Cardiac fibroblast (primary cell): ENCODE measurements at regions not wholly inside any gene's neighbourhood (a gene's known extent, or its start where the extent isn't known, plus 50 kb on each side); places are given as distances from the start of the nearest gene placed in this dataset.

Experiments used
- DNase-seq, 2 donors: peaks; one replicate each; pipeline versions ENCODE4 v3.0.0 to v3.0.0-alpha.2; 2010; ENCODE audit warnings: low read depth in 2 of 2
- H3K4me3 ChIP-seq, 2 donors: replicated peaks in 1 of 2; 1 replicate in 1 of 2; 2 replicates in 1 of 2; pipeline ENCODE4 v1.5.1; 2011; ENCODE audit warnings: low read depth in 2 of 2, low read length in 2 of 2, mild to moderate bottlenecking in 2 of 2, moderate library complexity in 1 of 2
- CTCF ChIP-seq: IDR thresholded peaks from one replicate; pipeline ENCODE4 v1.5.1; 2011; ENCODE audit warnings: low read depth, mild to moderate bottlenecking, low read length, inconsistent platforms

GRCh38 chr19:31074199-31075125, 274.8 kb downstream of the TSHZ3 start:
- no peak for TF ChIP-seq CTCF
- no peak for DNase-seq
- no peak overlapping the region for H3K4me3 ChIP-seq

DNA sequence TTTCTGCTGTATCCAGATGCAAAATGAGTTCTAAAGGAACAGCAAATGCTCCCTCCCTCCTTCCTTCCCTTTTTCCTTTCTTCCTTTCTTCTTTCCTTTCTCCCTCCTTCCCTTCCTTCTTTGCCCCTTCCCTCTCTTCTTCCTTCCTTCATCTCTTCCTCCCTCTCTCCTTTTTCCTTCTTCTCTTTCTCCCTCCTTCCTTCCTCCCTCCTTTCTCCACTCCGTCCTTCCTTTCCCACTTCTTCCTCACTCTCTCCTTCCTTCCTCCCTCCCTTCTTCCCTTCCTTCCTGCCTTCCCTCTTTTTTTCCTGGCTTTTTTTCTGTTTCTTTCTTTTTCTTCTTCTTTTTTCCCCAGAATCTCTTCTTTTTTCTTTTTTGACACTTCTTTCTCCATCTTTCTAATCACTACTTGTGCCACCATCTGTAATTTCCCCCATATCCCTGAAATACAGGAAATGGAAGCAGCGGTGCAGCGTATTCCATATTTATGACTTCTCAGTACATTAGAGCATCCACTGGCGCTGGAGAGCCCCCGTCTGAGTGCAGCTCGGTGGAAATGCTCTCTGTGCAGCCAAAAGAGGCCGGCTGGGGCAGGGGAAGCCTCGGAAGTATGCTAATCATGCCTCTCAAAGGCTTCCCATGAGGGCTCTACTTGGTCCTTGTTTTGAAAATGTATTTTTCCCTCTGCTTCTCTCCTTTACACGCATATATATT, 275.6 kb downstream of the TSHZ3 start:
- no peak for TF ChIP-seq CTCF
- H3K4me3 ChIP-seq, result no peak overlapping the region
- DNase-seq, result no peak

DNA sequence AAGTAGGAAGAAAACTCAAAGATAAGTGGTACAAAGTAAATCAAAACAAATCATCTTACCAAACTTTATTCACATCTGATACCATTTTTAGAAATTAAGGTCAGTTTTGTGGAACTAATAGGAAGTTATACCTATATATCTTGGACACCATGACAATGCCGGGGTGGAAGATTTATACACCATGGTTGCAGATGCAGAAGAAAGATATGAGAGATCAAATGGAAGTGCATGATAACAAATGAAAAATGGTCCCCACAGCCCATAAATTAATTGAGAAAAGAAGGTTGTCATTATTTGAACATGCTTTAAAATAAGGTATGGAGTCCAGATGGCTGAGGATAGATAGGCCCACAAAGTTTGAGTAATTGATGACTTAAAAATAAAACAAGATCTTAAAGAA, 276.8 kb downstream of the TSHZ3 start:
- DNase-seq, result no peak
- H3K4me3 ChIP-seq, result no peak overlapping the region
- TF ChIP-seq CTCF, result no peak

DNA sequence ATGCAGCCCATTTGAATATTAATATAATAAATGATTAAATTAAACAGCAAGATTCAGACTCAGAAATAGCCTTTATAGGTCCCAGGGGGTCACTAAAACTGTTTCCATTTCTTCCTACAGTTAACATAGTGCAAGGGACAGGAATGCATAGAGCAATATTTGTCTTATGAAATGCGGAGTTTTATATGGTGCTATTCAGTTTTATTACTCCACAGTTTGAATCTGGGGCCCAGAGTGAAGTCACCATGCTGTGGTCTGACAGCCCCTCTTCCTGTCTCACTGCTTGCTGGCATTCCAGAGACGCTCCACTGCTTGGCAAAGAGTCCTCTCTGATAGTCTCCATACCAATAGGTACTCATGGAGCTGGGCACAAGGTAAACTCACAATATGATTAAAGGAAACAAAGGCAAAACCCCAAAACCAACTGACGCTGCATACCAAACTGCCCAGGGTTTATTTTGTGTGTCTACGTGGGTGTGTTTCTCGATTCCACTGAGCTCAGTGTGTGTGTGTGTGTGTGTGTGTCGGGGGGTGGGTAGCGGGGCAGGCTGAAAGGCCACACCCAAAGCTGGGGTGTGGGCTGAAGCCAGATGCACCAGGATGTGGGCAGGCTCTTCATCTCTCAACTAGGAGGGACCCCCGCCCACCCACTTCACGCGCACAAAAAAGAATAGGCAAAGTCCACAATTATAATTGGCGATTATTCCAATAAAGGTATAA, 277.9 kb downstream of the TSHZ3 start:
- no peak for DNase-seq
- no peak for TF ChIP-seq CTCF
- H3K4me3 ChIP-seq, result no peak overlapping the region

- no peak overlapping the region for H3K4me3 ChIP-seq
- DNase-seq, result no peak
- TF ChIP-seq CTCF, result no peak
Observed at GRCh38 chr19:31070146-31071065, 278.8 kb downstream of the TSHZ3 start.

- TF ChIP-seq CTCF, result no peak
- no peak overlapping the region for H3K4me3 ChIP-seq
- no peak for DNase-seq
Observed at GRCh38 chr19:31068268-31068667, 281.0 kb downstream of the TSHZ3 start.
